HG02884 (cell line): ENCODE measurements at regions not wholly inside any gene's neighbourhood (a gene's known extent, or its start where the extent isn't known, plus 50 kb on each side); places are given as distances from the start of the nearest gene placed in this dataset.

Source experiments
- ATAC-seq: cut with Tn5 transposase; IDR thresholded peaks from one replicate; pipeline ENCODE4 v1.9.1; 2021; ENCODE audit warnings: mild to moderate bottlenecking, moderate library complexity; ENCODE audit not compliant: unreplicated experiment

GRCh38 chr19:31402529-31403316 lies 53.5 kb upstream of the TSHZ3 start:
- ATAC-seq = no peak

GRCh38 chr19:31406106-31406505 lies 56.9 kb upstream of the TSHZ3 start:
- no peak for ATAC-seq

GRCh38 chr19:31408460-31409124 lies 59.4 kb upstream of the TSHZ3 start:
- ATAC-seq = no peak

- ATAC-seq = no peak
These were observed 64.1 kb upstream of the TSHZ3 start for GRCh38 chr19:31413353-31413752.

- ATAC-seq = no peak
These were observed 66.1 kb upstream of the TSHZ3 start for GRCh38 chr19:31415322-31415721.

- ATAC-seq = no peak
These were observed 67.3 kb upstream of the TSHZ3 start for GRCh38 chr19:31416548-31416947.

GRCh38 chr19:31418055-31418454 lies 68.8 kb upstream of the TSHZ3 start:
- ATAC-seq = no peak

GRCh38 chr19:31418692-31419430 lies 69.6 kb upstream of the TSHZ3 start:
- ATAC-seq = no peak

GRCh38 chr19:31419871-31420445 lies 70.7 kb upstream of the TSHZ3 start:
- no peak for ATAC-seq

GRCh38 chr19:31421082-31421481 lies 71.8 kb upstream of the TSHZ3 start:
- ATAC-seq = no peak

GRCh38 chr19:31421856-31422255 lies 72.6 kb upstream of the TSHZ3 start:
- no peak for ATAC-seq

GRCh38 chr19:31423896-31424295 lies 74.7 kb upstream of the TSHZ3 start:
- no peak for ATAC-seq

- ATAC-seq = no peak
These were observed 75.8 kb upstream of the TSHZ3 start for GRCh38 chr19:31424861-31425620.

GRCh38 chr19:31427857-31428256 lies 78.6 kb upstream of the TSHZ3 start:
- no peak for ATAC-seq

GRCh38 chr19:31430381-31430780 lies 81.1 kb upstream of the TSHZ3 start:
- no peak for ATAC-seq

- ATAC-seq = no peak
These were observed 83.1 kb upstream of the TSHZ3 start for GRCh38 chr19:31432201-31432810.

- no peak for ATAC-seq
These were observed 87.0 kb upstream of the TSHZ3 start for GRCh38 chr19:31436121-31436776.

- no peak for ATAC-seq
These were observed 89.4 kb upstream of the TSHZ3 start for GRCh38 chr19:31438401-31439269.

GRCh38 chr19:31439270-31439573 lies 90.0 kb upstream of the TSHZ3 start:
- no peak for ATAC-seq
